HG03025 (cell line): ENCODE measurements at regions not wholly inside any gene's neighbourhood (a gene's known extent, or its start where the extent isn't known, plus 50 kb on each side); places are given as distances from the start of the nearest gene placed in this dataset.

Experiments used
- ATAC-seq: cut with Tn5 transposase; IDR thresholded peaks from one replicate; pipeline ENCODE4 v1.9.1; 2021; ENCODE audit warnings: mild to moderate bottlenecking, moderate library complexity; ENCODE audit not compliant: unreplicated experiment, low FRiP score

DNA sequence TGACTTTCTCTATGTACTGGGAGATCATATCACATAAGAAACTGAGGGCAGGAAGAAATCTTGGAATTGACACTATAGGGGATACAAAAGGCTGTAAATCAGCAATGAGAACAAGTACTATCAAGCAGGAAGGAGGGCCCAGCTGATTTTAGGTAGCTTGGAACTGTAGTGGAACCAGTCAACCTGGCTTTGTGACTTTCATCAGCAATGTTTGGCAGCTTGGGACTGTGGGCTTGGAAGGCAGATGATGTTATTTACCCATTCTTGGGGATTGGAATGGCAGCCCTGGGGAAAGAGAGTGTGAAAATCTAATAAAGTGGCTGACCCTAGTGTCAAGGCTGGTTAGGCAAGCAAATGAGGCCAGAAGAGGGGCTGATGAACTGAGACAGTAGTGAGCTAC is 1073.3 kb downstream of the ADGRL2 start:
- ATAC-seq: no peak

- no peak for ATAC-seq
These were observed 1069.6 kb downstream of the ADGRL2 start for GRCh38 chr1:82870332-82870731.

GRCh38 chr1:82867781-82868180 is 1067.0 kb downstream of the ADGRL2 start:
- no peak for ATAC-seq

- no peak for ATAC-seq
These were observed 1061.0 kb downstream of the ADGRL2 start for GRCh38 chr1:82861749-82862148.

DNA sequence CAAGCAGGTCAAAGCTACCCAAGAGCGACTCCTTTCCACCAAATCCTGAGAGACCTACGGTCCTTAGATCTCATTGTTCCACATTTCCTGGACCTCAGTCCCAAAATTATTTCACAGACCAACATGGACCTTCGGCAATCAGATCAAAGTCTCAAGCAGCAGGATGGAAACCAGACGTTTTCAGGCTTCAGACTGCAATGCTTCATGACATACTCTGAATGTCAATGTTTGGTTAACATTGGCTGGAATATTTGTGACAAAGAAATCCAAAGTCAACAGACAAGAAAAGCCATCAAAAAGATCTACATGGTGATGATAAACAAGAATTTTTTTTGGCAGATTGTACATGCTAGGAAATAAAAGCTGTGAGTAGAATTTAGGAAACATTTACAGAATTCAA is 1057.3 kb downstream of the ADGRL2 start:
- no peak for ATAC-seq

DNA sequence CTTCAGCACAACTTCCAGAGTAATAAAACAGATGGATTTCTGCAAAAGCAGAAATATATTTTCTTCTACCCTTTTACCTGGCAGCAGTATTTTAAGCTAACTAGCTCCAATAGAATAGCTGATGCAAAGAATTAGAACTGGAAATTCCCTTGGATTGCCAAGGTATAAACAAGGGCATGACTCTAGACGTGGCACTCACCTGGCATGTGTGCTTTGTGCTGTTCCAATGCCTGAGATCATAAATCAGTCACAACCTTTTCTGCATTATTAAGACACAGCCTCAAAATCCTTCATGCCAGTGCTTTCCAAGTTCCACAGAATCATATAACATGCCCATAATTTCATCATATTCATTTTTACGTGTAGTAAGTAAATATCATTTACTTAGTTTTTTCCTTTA is 1048.7 kb downstream of the ADGRL2 start:
- ATAC-seq: no peak

DNA sequence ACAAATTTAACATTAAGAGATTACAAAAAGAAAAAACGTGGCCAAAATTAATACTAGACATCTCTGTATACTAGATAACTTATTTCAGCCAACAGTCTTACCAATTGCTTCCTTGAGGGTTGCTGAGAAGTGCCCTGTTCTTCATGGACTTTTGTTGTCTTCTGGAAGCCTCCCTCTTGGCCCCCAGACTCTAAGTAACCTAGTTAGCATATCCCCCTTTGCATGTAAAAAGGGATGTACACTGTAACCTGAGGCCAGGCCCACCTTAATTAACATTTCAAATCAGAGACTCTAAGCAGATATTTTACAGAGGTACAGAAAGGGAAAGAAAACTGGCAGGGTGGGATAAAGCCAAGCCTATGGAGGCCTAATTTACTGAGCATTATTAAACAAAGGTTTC is 1047.3 kb downstream of the ADGRL2 start:
- ATAC-seq: no peak

DNA sequence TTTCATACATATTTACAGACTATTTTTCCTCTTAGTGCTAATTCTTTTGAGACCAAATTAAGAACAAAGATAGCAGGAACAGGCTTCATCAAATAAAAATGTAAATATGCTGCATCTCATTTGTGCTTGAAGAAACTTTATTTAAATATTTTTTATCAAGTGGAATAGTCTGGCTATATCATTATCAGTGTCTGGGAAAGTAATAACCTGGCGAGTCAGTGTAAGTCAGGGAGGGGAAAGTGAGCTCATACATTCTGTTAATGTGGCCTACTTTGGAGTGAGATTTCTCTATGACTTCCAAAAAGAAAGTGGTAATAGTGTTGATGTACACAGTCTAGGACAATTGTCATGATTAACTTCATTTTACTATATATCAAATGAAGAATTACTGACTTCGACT is 1045.1 kb downstream of the ADGRL2 start:
- no peak for ATAC-seq

DNA sequence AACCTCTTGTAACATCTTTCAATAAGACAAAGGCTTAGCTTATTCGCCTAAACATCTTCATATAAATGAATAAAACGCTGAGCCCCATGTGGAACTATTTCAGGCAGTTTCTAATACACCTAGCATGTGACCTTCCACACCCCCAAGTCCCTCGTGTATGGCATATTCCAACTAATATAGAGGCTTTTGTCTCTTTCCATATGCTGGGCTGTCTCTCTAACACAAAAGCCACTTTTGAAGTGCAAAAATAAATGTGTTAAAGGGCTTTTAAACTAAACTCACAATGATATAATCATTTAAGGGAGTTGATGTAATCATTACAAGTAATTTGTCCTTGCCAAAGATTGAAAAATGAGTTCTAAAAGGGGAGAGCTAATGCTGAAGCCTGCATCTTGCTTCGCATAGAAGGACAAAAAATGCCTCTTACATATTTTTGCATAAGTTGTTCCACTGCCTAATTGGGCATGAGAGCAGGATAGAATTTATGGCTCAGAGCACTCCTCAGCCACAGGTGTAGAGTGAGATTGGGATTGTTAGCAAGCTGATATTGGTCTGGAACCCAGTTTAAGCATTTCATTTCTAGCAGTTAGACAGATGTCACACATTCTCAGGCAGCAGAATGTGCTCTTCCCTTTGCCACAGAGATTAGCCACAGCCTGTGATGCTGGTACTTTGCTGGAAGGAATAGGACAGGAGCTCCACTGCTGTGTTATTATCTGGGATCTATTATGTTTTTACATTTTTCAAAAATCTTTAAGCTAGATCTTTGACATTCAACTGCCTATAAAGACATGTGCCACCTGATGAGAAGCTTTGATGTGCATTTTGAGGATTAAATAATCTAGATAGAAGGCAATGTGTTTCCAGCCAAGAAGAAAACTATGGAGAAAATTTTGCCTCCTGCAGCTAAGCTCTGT is 1044.4 kb downstream of the ADGRL2 start:
- no peak for ATAC-seq

GRCh38 chr1:82844447-82844846 is 1043.7 kb downstream of the ADGRL2 start:
- ATAC-seq: no peak

GRCh38 chr1:82843876-82844275 is 1043.1 kb downstream of the ADGRL2 start:
- ATAC-seq: no peak

DNA sequence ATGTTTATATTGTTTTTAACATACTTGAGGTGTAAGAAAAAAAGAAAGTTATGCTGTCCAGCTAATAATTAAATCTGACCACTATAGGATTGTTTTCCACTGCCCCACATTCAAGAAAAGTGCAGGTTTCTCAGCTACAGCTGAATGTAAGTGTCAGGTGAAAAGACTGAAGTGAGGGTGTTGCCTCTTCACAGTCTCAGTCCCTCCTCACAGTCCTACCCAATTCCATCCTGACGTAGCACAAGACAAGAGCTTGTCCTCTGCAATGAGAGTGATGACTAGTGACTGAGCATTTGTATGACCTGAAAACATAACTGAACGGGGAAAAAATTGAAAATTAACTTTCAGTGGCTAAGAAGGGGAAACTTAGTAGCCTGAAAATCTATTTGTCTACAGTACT is 1039.5 kb downstream of the ADGRL2 start:
- ATAC-seq: no peak

GRCh38 chr1:82837766-82838465 is 1037.2 kb downstream of the ADGRL2 start:
- ATAC-seq: no peak

GRCh38 chr1:82836973-82837680 is 1036.4 kb downstream of the ADGRL2 start:
- no peak for ATAC-seq

DNA sequence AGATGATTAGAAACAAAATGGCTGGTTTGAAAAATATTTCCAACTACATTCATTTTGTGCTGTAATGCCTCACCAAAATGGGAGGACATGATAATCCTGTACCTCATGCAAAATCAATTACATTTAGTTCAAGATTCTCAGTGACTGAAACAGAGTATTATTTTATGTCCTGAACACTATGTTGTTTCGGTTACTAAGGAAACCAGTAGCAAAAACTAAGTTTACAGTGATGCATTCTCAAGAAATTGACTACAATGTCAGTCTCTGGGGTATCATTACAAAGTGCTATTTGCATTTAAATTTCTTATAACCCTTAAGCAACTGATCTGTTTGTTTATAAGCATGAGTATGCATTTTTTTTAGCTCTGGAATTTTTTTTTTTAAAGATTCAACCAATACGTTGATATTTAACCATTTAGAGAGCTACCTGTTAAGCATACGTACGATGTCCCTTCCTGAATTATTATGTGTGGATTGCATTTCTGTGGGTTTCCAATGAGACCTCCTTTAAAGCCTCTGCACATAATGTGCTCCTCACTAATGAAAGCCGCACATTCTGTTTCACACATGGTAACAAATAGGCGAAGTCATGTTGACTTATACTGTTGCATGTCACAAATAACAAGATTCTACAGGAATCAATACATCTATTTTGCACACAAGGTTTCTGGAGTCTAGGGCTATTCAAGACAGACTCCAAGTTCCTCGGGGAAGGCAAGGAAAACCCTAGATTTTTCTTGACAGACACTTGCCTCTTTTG is 1035.7 kb downstream of the ADGRL2 start:
- no peak for ATAC-seq

GRCh38 chr1:82830690-82831380 is 1030.1 kb downstream of the ADGRL2 start:
- no peak for ATAC-seq

DNA sequence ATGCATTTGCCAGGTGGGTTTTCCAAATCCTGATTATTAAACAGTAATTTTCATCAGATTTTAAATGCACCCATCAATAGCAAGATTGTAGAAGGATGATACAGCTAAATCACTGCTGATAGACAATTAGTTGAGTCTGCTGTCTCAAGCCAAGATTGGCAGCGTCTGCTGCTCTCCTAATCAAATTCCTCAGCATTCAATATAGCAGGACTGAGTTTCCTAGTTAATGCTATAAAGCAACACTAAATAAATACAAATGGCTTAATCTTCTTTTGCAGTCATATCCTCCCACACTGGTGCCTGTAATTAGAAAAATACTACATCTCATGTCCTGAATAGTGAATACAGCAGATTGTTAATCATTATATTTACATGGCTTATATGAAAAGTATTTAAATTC is 1028.8 kb downstream of the ADGRL2 start:
- no peak for ATAC-seq

- no peak for ATAC-seq
These were observed 1023.1 kb downstream of the ADGRL2 start for GRCh38 chr1:82823876-82824275.

DNA sequence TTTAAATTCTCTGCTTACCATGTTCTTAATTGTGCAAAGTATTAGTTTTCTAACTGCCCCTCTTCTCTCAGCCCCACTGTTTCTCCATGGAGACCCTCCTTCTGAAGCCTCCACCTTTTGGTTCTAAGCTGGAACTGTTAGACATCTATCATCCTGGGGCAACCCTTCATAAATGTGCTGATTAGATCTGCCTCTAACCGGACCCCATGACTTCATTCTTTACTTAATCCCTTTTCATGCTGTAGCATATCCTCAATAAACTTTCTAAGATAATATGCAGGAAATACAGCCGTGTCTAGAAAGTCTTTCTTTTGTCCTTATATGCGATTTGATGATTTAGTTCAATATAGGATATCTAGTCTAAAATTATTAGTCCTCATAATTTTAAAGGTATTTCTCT is 1020.1 kb downstream of the ADGRL2 start:
- no peak for ATAC-seq

- ATAC-seq: peak; percentile 63
These were observed 1018.5 kb downstream of the ADGRL2 start for GRCh38 chr1:82819234-82819633.
